Ascending aorta (tissue), 2 donors: ENCODE measurements at regions not wholly inside any gene's neighbourhood (a gene's known extent, or its start where the extent isn't known, plus 50 kb on each side); places are given as distances from the start of the nearest gene placed in this dataset.

Experiments used
- DNase-seq, 2 donors: peaks; one replicate each; pipeline ENCODE4 v3.0.0-alpha.2; 2019; ENCODE audit warnings: low spot score in 2 of 2
- H3K27ac ChIP-seq, 2 donors: fragments of 200-600 bp; sonication (generic); one replicate each; pipeline ENCODE4 v1.5.1; 2016 to 2017; ENCODE audit warnings: mild to moderate bottlenecking in 1 of 2
- H3K27me3 ChIP-seq: fragments of 200-600 bp; sonication (generic); one replicate; pipeline ENCODE4 v1.5.1; 2017
- H3K36me3 ChIP-seq, 2 donors: fragments of 200-600 bp; sonication (generic); one replicate each; pipeline ENCODE4 v1.5.1; 2016
- H3K4me1 ChIP-seq, 2 donors: fragments of 200-600 bp; sonication (generic); one replicate each; pipeline ENCODE4 v1.5.1; 2016 to 2017; ENCODE audit warnings: mild to moderate bottlenecking in 1 of 2
- H3K4me3 ChIP-seq, 2 donors: fragments of 200-600 bp; sonication (generic); one replicate each; pipeline ENCODE4 v1.5.1; 2016 to 2017; ENCODE audit warnings: mild to moderate bottlenecking in 1 of 2
- H3K9me3 ChIP-seq, 2 donors: fragments of 200-600 bp; sonication (generic); one replicate each; pipeline ENCODE4 v1.5.1; 2016
- CTCF ChIP-seq, 3 experiments: fragments of 200-600 bp in 2 of 3; fragments of 450-650 bp in 1 of 3; sonication (generic) in 2 of 3; IDR thresholded peaks; one replicate each; pipeline ENCODE4 v1.5.1; 2016 to 2019; ENCODE audit warnings: antibody characterized with exemption in 3 of 3, mild to moderate bottlenecking in 1 of 3, moderate library complexity in 1 of 3
- intact Hi-C: fragments of 100-400 bp; cut with DNase I; formaldehyde crosslinking; loops from one replicate; pipeline ENCODE4 v1.15.1; 2023

GRCh38 chr4:100970414-100970813, 376.9 kb downstream of the PPP3CA start:
- intact Hi-C loops, result no loop called here
- Histone ChIP-seq H3K4me3 (no peak overlapping the region), H3K4me1 (no peaks in the 10 kb centered on the region), H3K27ac (no peak overlapping the region), H3K36me3 (no peaks in the 10 kb centered on the region), H3K27me3 (no peaks in the 10 kb centered on the region), H3K9me3 (no peaks in the 10 kb centered on the region)
- TF ChIP-seq CTCF (IDR thresholded peaks at IDR 0.05), result no peak
- DNase-seq, result no peak

DNA sequence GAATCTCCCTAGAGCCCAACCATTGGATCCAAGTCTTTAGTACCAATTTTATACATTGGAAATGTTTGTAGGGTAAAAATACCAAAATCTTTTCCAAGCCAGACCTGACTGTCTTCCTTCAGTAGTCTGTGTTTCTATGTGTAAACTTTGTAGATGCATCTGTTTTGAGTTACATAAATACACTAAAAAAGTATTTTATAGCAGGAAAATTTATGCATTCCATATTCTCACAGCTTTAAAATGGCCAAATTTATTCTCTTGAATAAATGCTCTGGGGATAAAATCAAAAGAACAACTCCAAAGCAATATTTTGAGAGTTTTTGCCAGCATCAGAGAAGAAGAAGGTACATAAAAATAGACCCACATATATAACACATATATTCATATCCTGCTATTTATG, 377.4 kb downstream of the PPP3CA start:
- H3K4me1 ChIP-seq, result no peaks in the 10 kb centered on the region
- no peak overlapping the region for H3K27ac ChIP-seq
- no peaks in the 10 kb centered on the region for H3K27me3 ChIP-seq
- H3K9me3 ChIP-seq, result no peaks in the 10 kb centered on the region
- no peak overlapping the region for H3K4me3 ChIP-seq
- no peaks in the 10 kb centered on the region for H3K36me3 ChIP-seq
- DNase-seq, result no peak
- no peak for TF ChIP-seq CTCF (IDR thresholded peaks at IDR 0.05)
- intact Hi-C loops, result no loop called here

DNA sequence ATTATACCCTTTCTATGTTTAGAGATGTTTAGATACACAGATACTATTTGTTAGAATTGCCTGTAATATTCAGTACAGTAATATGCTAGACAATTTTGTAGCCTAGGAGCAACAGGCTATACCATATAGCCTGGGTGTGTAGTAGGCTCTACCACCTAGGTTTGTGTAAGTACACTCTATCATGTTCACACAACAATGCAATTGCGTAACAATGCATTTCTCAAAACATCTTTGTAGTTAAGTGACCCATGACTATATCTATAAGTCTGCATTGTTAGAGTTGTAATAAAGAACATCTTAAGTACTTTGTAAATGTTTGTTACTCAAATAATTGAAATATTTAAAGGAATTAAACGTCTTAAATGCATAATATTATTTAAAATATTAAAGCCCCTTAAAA, 379.3 kb downstream of the PPP3CA start:
- Histone ChIP-seq H3K4me1 (no peaks in the 10 kb centered on the region), H3K4me3 (no peak overlapping the region), H3K36me3 (no peaks in the 10 kb centered on the region), H3K27ac (no peak overlapping the region), H3K9me3 (no peaks in the 10 kb centered on the region), H3K27me3 (no peaks in the 10 kb centered on the region)
- TF ChIP-seq CTCF (IDR thresholded peaks at IDR 0.05), result no peak
- no peak for DNase-seq
- intact Hi-C loops, result no loop called here

DNA sequence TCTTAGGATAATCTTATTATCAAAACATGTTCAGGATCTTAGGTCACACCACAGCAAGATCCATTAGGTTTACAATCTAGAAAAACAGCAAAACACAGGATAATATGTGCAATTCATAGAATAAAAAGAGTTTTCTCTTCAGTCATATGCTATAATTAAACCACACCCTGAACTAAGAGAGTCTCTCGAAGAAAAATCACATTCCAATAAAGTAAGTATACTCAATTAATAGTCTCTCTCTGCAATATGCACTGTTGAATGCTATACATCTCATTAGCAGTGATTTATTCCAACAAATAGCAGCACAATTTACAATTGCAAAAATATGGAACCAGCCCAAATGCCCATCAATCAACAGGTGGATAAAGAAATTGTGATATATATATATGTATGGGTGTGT, 383.7 kb downstream of the PPP3CA start:
- Histone ChIP-seq H3K36me3 (no peaks in the 10 kb centered on the region), H3K9me3 (no peaks in the 10 kb centered on the region), H3K4me1 (no peaks in the 10 kb centered on the region), H3K4me3 (no peak overlapping the region), H3K27me3 (no peaks in the 10 kb centered on the region), H3K27ac (no peak overlapping the region)
- DNase-seq, result no peak
- no peak for TF ChIP-seq CTCF (IDR thresholded peaks at IDR 0.05)
- intact Hi-C loops, result no loop called here

- no peaks in the 10 kb centered on the region for H3K4me1 ChIP-seq
- no peaks in the 10 kb centered on the region for H3K9me3 ChIP-seq
- intact Hi-C loops, result no loop called here
- no peak overlapping the region for H3K27ac ChIP-seq
- H3K36me3 ChIP-seq, result no peaks in the 10 kb centered on the region
- no peaks in the 10 kb centered on the region for H3K27me3 ChIP-seq
- no peak for TF ChIP-seq CTCF (IDR thresholded peaks at IDR 0.05)
- DNase-seq, result no peak
- no peak overlapping the region for H3K4me3 ChIP-seq
Measured at GRCh38 chr4:100962698-100963097, 384.6 kb downstream of the PPP3CA start.

GRCh38 chr4:100960232-100960631, 387.1 kb downstream of the PPP3CA start:
- DNase-seq, result no peak
- no peak overlapping the region for H3K27ac ChIP-seq
- H3K4me1 ChIP-seq, result no peaks in the 10 kb centered on the region
- intact Hi-C loops, result no loop called here
- H3K9me3 ChIP-seq, result no peaks in the 10 kb centered on the region
- no peaks in the 10 kb centered on the region for H3K27me3 ChIP-seq
- no peak overlapping the region for H3K4me3 ChIP-seq
- TF ChIP-seq CTCF (IDR thresholded peaks at IDR 0.05), result no peak
- no peaks in the 10 kb centered on the region for H3K36me3 ChIP-seq
